ENCODE measurements at regions not wholly inside any gene's neighbourhood (a gene's known extent, or its start where the extent isn't known, plus 50 kb on each side); places are given as distances from the start of the nearest gene placed in this dataset.

- no TSS peak for BruUV-seq (replicated peaks)
- no peak for TF ChIP-seq CTCF (IDR thresholded peaks at IDR 0.05; ENCODE audit: unreplicated experiment)
- intact Hi-C loops (cut with micrococcal nuclease): no loop called here
- no peak for DNase-seq (ENCODE audit: unreplicated experiment)
- ChIA-PET POLR2A (interaction anchor here (1.2 kb wide), 1 partner anchor 40 kb away, joined by 4 read pairs; no protein-coding TSS in a partner anchor), CTCF (interaction anchor here (0.7 to 1.0 kb wide), 2 partner anchors 110 to 647 kb away, joined by 4 read pairs; no protein-coding TSS in a partner anchor)
- Mint-ChIP-seq H3K36me3 (ENCODE audit: insufficient read depth, unreplicated experiment) (no peaks in the 10 kb centered on the region), H3K27ac (ENCODE audit: low read depth, unreplicated experiment) (no peak overlapping the region), H3K9me3 (ENCODE audit: unreplicated experiment) (no peaks in the 10 kb centered on the region), H3K27me3 (ENCODE audit: insufficient read depth, unreplicated experiment) (no peaks in the 10 kb centered on the region), H3K4me3 (ENCODE audit: unreplicated experiment) (no peak overlapping the region), H3K4me1 (ENCODE audit: insufficient read depth, unreplicated experiment) (peaks cover 11% of the 10 kb centered on the region)
Measured at GRCh38 chr11:46198245-46199240, 77.3 kb upstream of the PHF21A start.

GRCh38 chr11:46197421-46197820, 76.2 kb upstream of the PHF21A start:
- Mint-ChIP-seq H3K4me3 (ENCODE audit: unreplicated experiment) (no peak overlapping the region), H3K4me1 (ENCODE audit: insufficient read depth, unreplicated experiment) (peaks cover 7% of the 10 kb centered on the region), H3K9me3 (ENCODE audit: unreplicated experiment) (no peaks in the 10 kb centered on the region), H3K36me3 (ENCODE audit: insufficient read depth, unreplicated experiment) (no peaks in the 10 kb centered on the region), H3K27me3 (ENCODE audit: insufficient read depth, unreplicated experiment) (no peaks in the 10 kb centered on the region), H3K27ac (ENCODE audit: low read depth, unreplicated experiment) (no peak overlapping the region)
- intact Hi-C loops (cut with micrococcal nuclease): no loop called here
- no peak for TF ChIP-seq CTCF (IDR thresholded peaks at IDR 0.05; ENCODE audit: unreplicated experiment)
- no peak for DNase-seq (ENCODE audit: unreplicated experiment)
- ChIA-PET CTCF (no interaction called here), POLR2A (no interaction called here)
- BruUV-seq (replicated peaks): no TSS peak

GRCh38 chr11:46188017-46188416, 66.8 kb upstream of the PHF21A start:
- Mint-ChIP-seq H3K4me3 (ENCODE audit: unreplicated experiment) (no peak overlapping the region), H3K36me3 (ENCODE audit: insufficient read depth, unreplicated experiment) (no peaks in the 10 kb centered on the region), H3K9me3 (ENCODE audit: unreplicated experiment) (no peaks in the 10 kb centered on the region), H3K27me3 (ENCODE audit: insufficient read depth, unreplicated experiment) (no peaks in the 10 kb centered on the region), H3K27ac (ENCODE audit: low read depth, unreplicated experiment) (no peak overlapping the region), H3K4me1 (ENCODE audit: insufficient read depth, unreplicated experiment) (peaks cover 6% of the 10 kb centered on the region)
- ChIA-PET CTCF (interaction anchor here (0.6 kb wide), 1 partner anchor 93 kb away, joined by 3 read pairs; no protein-coding TSS in a partner anchor), POLR2A (no interaction called here)
- intact Hi-C loops (cut with micrococcal nuclease): no loop called here
- TF ChIP-seq CTCF (IDR thresholded peaks at IDR 0.05; ENCODE audit: unreplicated experiment): no peak
- no peak for DNase-seq (ENCODE audit: unreplicated experiment)
- no TSS peak for BruUV-seq (replicated peaks)

DNA sequence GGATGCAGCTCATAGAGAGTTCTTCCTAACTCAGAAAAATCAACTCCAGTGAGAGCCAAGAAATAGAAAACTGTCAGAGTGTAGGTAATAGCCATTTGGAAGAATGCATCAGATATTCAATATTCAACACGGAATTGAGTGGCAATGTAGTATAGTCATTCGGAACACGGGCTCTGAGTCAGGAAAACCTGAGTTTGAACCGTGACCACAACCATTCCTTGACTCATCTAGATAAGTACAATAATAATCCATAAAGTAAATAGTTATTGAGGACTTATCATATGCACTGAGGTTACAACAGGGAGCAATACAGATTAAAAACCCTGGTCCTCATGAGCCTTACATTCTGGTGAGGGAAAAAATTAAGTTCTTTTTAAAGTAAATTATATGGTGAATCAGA, 62.6 kb upstream of the PHF21A start:
- ChIA-PET CTCF (interaction anchor here (0.9 to 1.0 kb wide), 2 partner anchors 125 to 126 kb away, joined by 3 read pairs; no protein-coding TSS in a partner anchor), POLR2A (no interaction called here)
- TF ChIP-seq CTCF (IDR thresholded peaks at IDR 0.05; ENCODE audit: unreplicated experiment): no peak
- BruUV-seq (replicated peaks): no TSS peak
- peak; percentile 42 for DNase-seq (ENCODE audit: unreplicated experiment)
- Mint-ChIP-seq H3K4me1 (ENCODE audit: insufficient read depth, unreplicated experiment) (peaks cover 6% of the 10 kb centered on the region), H3K27ac (ENCODE audit: low read depth, unreplicated experiment) (no peak overlapping the region), H3K36me3 (ENCODE audit: insufficient read depth, unreplicated experiment) (no peaks in the 10 kb centered on the region), H3K4me3 (ENCODE audit: unreplicated experiment) (no peak overlapping the region), H3K9me3 (ENCODE audit: unreplicated experiment) (no peaks in the 10 kb centered on the region), H3K27me3 (ENCODE audit: insufficient read depth, unreplicated experiment) (no peaks in the 10 kb centered on the region)
- intact Hi-C loops (cut with micrococcal nuclease): no loop called here

Measured in MCF 10A (cell line).